ENCODE measurements at regions not wholly inside any gene's neighbourhood (a gene's known extent, or its start where the extent isn't known, plus 50 kb on each side); places are given as distances from the start of the nearest gene placed in this dataset.

GRCh38 chr5:91282210-91282609, 100.9 kb downstream of the ARRDC3 start:
- Histone ChIP-seq H3K9ac (ENCODE audit: low read length in 3 of 3) (no peak overlapping the region), H3K4me3 (ENCODE audit: low read length in 3 of 3) (no peak overlapping the region), H3K36me3 (ENCODE audit: control insufficient read depth in 2 of 3, insufficient read depth in 3 of 3, low read length in 3 of 3) (no peaks in the 10 kb centered on the region), H3K27me3 (ENCODE audit: control insufficient read depth, insufficient read depth, low read length) (no peaks in the 10 kb centered on the region), H3K9me3 (ENCODE audit: control insufficient read depth in 2 of 3, insufficient read depth in 1 of 3, low read length in 3 of 3) (no peaks in the 10 kb centered on the region), H3K27ac (ENCODE audit: low read depth in 2 of 2, low read length in 2 of 2) (no peak overlapping the region), H3K4me1 (ENCODE audit: control insufficient read depth in 2 of 3, insufficient read depth in 2 of 3, low read depth in 1 of 3, low read length in 3 of 3) (peaks cover 0 to 6% (median 2%) of the 10 kb centered on the region in 3 donors)
- DNase-seq (no peak), FAIRE-seq (no peak)
- intact Hi-C loops (cut with DNase I): loop anchor here (10.0 kb wide), 1 partner anchor 83 kb away; no protein-coding TSS in a partner anchor
- TF ChIP-seq, protein P1, sequence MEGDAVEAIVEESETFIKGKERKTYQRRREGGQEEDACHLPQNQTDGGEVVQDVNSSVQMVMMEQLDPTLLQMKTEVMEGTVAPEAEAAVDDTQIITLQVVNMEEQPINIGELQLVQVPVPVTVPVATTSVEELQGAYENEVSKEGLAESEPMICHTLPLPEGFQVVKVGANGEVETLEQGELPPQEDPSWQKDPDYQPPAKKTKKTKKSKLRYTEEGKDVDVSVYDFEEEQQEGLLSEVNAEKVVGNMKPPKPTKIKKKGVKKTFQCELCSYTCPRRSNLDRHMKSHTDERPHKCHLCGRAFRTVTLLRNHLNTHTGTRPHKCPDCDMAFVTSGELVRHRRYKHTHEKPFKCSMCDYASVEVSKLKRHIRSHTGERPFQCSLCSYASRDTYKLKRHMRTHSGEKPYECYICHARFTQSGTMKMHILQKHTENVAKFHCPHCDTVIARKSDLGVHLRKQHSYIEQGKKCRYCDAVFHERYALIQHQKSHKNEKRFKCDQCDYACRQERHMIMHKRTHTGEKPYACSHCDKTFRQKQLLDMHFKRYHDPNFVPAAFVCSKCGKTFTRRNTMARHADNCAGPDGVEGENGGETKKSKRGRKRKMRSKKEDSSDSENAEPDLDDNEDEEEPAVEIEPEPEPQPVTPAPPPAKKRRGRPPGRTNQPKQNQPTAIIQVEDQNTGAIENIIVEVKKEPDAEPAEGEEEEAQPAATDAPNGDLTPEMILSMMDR (IDR thresholded peaks at IDR 0.05; ENCODE audit: borderline replicate concordance, extremely low read depth, insufficient read depth): no peak

DNA sequence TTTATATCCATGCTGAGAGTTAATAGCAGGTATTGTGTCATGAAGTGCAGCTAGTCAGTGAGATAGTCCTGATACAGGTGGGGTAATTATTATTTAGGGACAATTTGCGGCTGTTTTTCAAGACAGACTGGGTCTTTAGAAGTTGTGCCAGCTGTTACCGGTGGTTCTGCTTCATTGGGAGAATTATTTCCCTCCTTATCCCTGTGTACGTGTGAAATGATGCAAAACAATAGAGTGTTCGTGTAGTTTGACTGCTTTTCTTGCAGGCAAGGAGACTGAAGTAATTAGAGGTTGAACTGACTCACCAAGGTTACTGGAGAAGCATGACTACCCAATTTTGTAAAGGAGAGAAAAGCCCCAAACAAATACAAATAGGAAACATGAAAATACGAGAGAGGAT, 101.7 kb downstream of the ARRDC3 start:
- Histone ChIP-seq H3K27me3 (ENCODE audit: control insufficient read depth, insufficient read depth, low read length) (no peaks in the 10 kb centered on the region), H3K4me1 (ENCODE audit: control insufficient read depth in 2 of 3, insufficient read depth in 2 of 3, low read depth in 1 of 3, low read length in 3 of 3) (peaks cover 0 to 6% (median 2%) of the 10 kb centered on the region in 3 donors), H3K27ac (ENCODE audit: low read depth in 2 of 2, low read length in 2 of 2) (peak overlapping the region; percentile 74 to 90), H3K4me3 (ENCODE audit: low read length in 3 of 3) (peak overlapping the region in 1 of 3 donors; percentile 82), H3K9ac (ENCODE audit: low read length in 3 of 3) (peak overlapping the region in 1 of 3 donors; percentile 96), H3K36me3 (ENCODE audit: control insufficient read depth in 2 of 3, insufficient read depth in 3 of 3, low read length in 3 of 3) (no peaks in the 10 kb centered on the region), H3K9me3 (ENCODE audit: control insufficient read depth in 2 of 3, insufficient read depth in 1 of 3, low read length in 3 of 3) (no peaks in the 10 kb centered on the region)
- TF ChIP-seq, protein P1 (IDR thresholded peaks at IDR 0.05; ENCODE audit: borderline replicate concordance, extremely low read depth, insufficient read depth): no peak
- DNase-seq: peak in 2 of 5 donors; percentile 66 to 68
- intact Hi-C loops (cut with DNase I): loop anchor here (10.0 kb wide), 1 partner anchor 83 kb away; no protein-coding TSS in a partner anchor
- no peak for FAIRE-seq

DNA sequence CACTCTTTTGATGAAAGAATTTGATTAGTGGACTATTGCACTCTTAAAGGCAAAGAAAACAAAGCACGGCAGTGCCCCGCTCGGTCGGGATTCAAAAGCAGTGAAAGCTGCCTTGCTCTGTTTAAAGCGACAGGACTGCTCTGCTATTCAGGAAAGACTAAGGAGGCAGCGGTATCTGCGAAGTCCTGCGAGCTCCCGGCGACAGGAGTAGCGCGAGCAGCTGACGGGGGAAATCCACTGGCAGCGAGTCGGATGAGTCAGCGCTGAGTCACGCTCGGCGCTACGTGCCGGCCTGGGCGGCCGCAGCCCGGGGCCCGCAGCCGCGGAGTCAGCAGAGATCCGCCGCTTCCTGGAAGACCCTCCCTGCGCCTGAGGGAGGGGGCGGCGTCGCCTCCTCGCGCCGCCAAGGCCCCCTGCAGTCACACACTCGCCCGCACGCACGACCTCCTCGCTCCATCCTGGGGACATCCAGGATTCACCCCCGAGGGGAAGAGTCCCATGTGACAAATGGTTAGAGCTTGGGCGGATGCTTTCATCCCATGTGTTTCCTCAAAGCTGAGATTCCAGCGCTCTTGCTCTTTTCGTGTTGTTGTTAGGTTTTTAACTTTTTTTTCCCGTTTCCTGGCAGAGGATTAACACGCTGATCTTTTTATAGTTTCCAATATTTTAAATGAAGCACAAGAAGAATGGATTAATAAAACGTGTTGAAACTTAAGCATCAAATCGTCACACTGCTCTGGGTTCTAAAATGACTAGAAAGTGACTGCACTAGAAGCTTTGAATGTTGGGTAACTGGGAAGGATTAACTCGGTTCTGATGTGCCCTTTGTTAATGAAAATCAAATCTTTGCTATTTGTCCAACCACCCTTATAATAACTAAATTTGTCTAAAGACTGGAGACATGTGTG, 102.5 kb downstream of the ARRDC3 start:
- intact Hi-C loops (cut with DNase I): loop anchor here (10.0 kb wide), 1 partner anchor 84 kb away; no protein-coding TSS in a partner anchor
- H3K36me3 ChIP-seq (ENCODE audit: control insufficient read depth in 2 of 3, insufficient read depth in 3 of 3, low read length in 3 of 3): no peaks in the 10 kb centered on the region

More for the DNA sequence above, 102.5 kb downstream of the ARRDC3 start:
- Histone ChIP-seq H3K4me1 (ENCODE audit: control insufficient read depth in 2 of 3, insufficient read depth in 2 of 3, low read depth in 1 of 3, low read length in 3 of 3) (peaks cover 0 to 6% (median 2%) of the 10 kb centered on the region in 3 donors), H3K27me3 (ENCODE audit: control insufficient read depth, insufficient read depth, low read length) (no peaks in the 10 kb centered on the region), H3K9me3 (ENCODE audit: control insufficient read depth in 2 of 3, insufficient read depth in 1 of 3, low read length in 3 of 3) (no peaks in the 10 kb centered on the region), H3K9ac (ENCODE audit: low read length in 3 of 3) (peak overlapping the region; percentile 61 to 96 (median 92)), H3K4me3 (ENCODE audit: low read length in 3 of 3) (peak overlapping the region; percentile 74 to 90 (median 82)), H3K27ac (ENCODE audit: low read depth in 2 of 2, low read length in 2 of 2) (peak overlapping the region; percentile 74 to 90)
- TF ChIP-seq, protein P1 (IDR thresholded peaks at IDR 0.05; ENCODE audit: borderline replicate concordance, extremely low read depth, insufficient read depth): no peak
- FAIRE-seq (no peak), DNase-seq (peak; percentile 93 to 98 (median 96))
